HCT116 (cell line): ENCODE measurements at regions not wholly inside any gene's neighbourhood (a gene's known extent, or its start where the extent isn't known, plus 50 kb on each side); places are given as distances from the start of the nearest gene placed in this dataset.

ENCODE experiments used
- ATAC-seq: fragments of 200-7000 bp; cut with Tn5 transposase; 2 replicates; pipeline ENCODE4 v1.9.1; 2020; ENCODE audit warnings: mild to moderate bottlenecking, moderate library complexity
- BruUV-seq: library from RNA; stranded (reverse); fragments of 400-500 nt; replicated peaks from 2 replicates; lab custom pipeline; 2021; lab: Mats Ljungman, UMichigan
- CTCF ChIA-PET: fragments of 300-600 bp; sonication (Branson Sonifier 250); formaldehyde crosslinking; loops from one replicate; lab custom pipeline; 2021; ENCODE audit warnings: antibody characterized with exemption; lab: Charles Lee
- POLR2A ChIA-PET: fragments of 300-600, 350-600 bp; sonication (Branson Sonifier 250); formaldehyde crosslinking; loops from one replicate; lab custom pipeline; 2021; ENCODE audit warnings: antibody characterized with exemption; lab: Charles Lee
- RAD21 ChIA-PET, 2 experiments: fragments of 300-600 bp; sonication (Branson Sonifier 250); formaldehyde crosslinking; loops; one replicate each; lab custom pipeline; 2023; ENCODE audit warnings: low total read pairs in 2 of 2; ENCODE audit not compliant: uncharacterized antibody in 2 of 2, unreplicated experiment in 2 of 2, low non-redundant PET in 1 of 2; lab: Charles Lee
- DNase-seq: peaks from one replicate; pipeline ENCODE4 v3.0.0-alpha.2; 2010; ENCODE audit warnings: low read depth, low spot score
- H2AFZ ChIP-seq: fragments of 200-600 bp; shearing (Covaris generic), sonication (generic); 2 replicates; pipeline ENCODE4 v1.6.1; 2017; ENCODE audit warnings: low read depth, mixed run types, mixed read lengths, antibody characterized with exemption, low read length; ENCODE audit not compliant: poor library complexity, severe bottlenecking
- H3K27ac ChIP-seq: 2 replicates; pipeline ENCODE4 v1.5.1; 2012; ENCODE audit warnings: low read depth, low read length
- H3K27me3 ChIP-seq: fragments of 200-600 bp; sonication (generic); 2 replicates; pipeline ENCODE4 v1.6.1; 2016; ENCODE audit warnings: mixed run types, low read length, mixed read lengths; ENCODE audit not compliant: insufficient read depth
- H3K36me3 ChIP-seq, 2 experiments: fragments of 200-500 bp in 1 of 2; fragments of 200-600 bp in 1 of 2; sonication (Bioruptor generic) in 1 of 2; sonication (generic) in 1 of 2; 2 replicates each; pipeline versions ENCODE4 v1.5.1 to v1.6.1; 2014 to 2016; ENCODE audit warnings: low read length in 2 of 2, inconsistent platforms in 1 of 2, mixed read lengths in 1 of 2, mixed run types in 1 of 2; ENCODE audit not compliant: insufficient read depth in 2 of 2, control insufficient read depth in 1 of 2
- H3K4me1 ChIP-seq, 2 experiments: fragments of 200-600 bp in 1 of 2; sonication (generic) in 1 of 2; 2 replicates each; pipeline versions ENCODE4 v1.5.1 to v1.6.1; 2012 to 2017; ENCODE audit warnings: low read length in 2 of 2, inconsistent platforms in 1 of 2, mild to moderate bottlenecking in 1 of 2, mixed read lengths in 1 of 2, mixed run types in 1 of 2, moderate library complexity in 1 of 2; ENCODE audit not compliant: insufficient read depth in 2 of 2, control insufficient read depth in 1 of 2
- H3K4me2 ChIP-seq: fragments of 200-600 bp; sonication (generic); 2 replicates; pipeline ENCODE4 v1.6.1; 2017; ENCODE audit warnings: mixed run types, low read length, mixed read lengths
- H3K4me3 ChIP-seq, 2 experiments: fragments of 200-600 bp in 1 of 2; sonication (generic) in 1 of 2; replicated peaks in 1 of 2; 2 replicates each; pipeline ENCODE4 v1.5.1; 2011 to 2016; ENCODE audit warnings: low read length in 2 of 2, control low read depth in 1 of 2, low read depth in 1 of 2, mild to moderate bottlenecking in 1 of 2, mixed read lengths in 1 of 2, mixed run types in 1 of 2
- H3K79me2 ChIP-seq: fragments of 200-600 bp; sonication (generic); 2 replicates; pipeline ENCODE4 v1.6.1; 2017; ENCODE audit warnings: mild to moderate bottlenecking, mixed run types, low read length, moderate library complexity, mixed read lengths; ENCODE audit not compliant: insufficient read depth
- H3K9ac ChIP-seq: fragments of 200-600 bp; sonication (generic); 2 replicates; pipeline ENCODE4 v1.6.1; 2016; ENCODE audit warnings: low read length, mixed read lengths
- H3K9me2 ChIP-seq: fragments of 200-600 bp; sonication (generic), shearing (Covaris generic); 2 replicates; pipeline ENCODE4 v1.6.1; 2017; ENCODE audit warnings: mixed run types, mild to moderate bottlenecking, moderate library complexity; ENCODE audit not compliant: insufficient read depth
- H3K9me3 ChIP-seq, 2 experiments: fragments of 200-500 bp in 1 of 2; fragments of 200-600 bp in 1 of 2; sonication (Bioruptor generic) in 1 of 2; sonication (generic) in 1 of 2; 2 replicates each; pipeline ENCODE4 v1.6.1; 2014 to 2017; ENCODE audit warnings: low read length in 2 of 2, mixed read lengths in 2 of 2, inconsistent platforms in 1 of 2, low read depth in 1 of 2, mild to moderate bottlenecking in 1 of 2, mixed run types in 1 of 2, moderate library complexity in 1 of 2; ENCODE audit not compliant: control insufficient read depth in 1 of 2, insufficient read depth in 1 of 2
- H4K20me1 ChIP-seq: fragments of 200-600 bp; sonication (generic), shearing (Covaris generic); 2 replicates; pipeline ENCODE4 v1.6.1; 2017; ENCODE audit warnings: mixed run types, mild to moderate bottlenecking, moderate library complexity; ENCODE audit not compliant: insufficient read depth
- ATF3 ChIP-seq: IDR thresholded peaks from 2 replicates; pipeline ENCODE4 v1.6.1; 2012
- CEBPB ChIP-seq: IDR thresholded peaks from 2 replicates; pipeline ENCODE4 v1.6.1; 2012; ENCODE audit warnings: low read depth
- CTCF ChIP-seq, 3 experiments: fragments of 200-600 bp in 1 of 3; sonication (generic) in 1 of 3; IDR thresholded peaks in 2 of 3; conservative IDR thresholded peaks in 1 of 3; 2 replicates each; pipeline ENCODE4 v1.5.1; 2012 to 2017; ENCODE audit warnings: low read depth in 2 of 3, low read length in 2 of 3, antibody characterized with exemption in 1 of 3, borderline replicate concordance in 1 of 3, control low read depth in 1 of 3, mild to moderate bottlenecking in 1 of 3, mixed read lengths in 1 of 3, mixed run types in 1 of 3, moderate library complexity in 1 of 3; ENCODE audit not compliant: insufficient read depth in 1 of 3
- ELF1 ChIP-seq: IDR thresholded peaks from 2 replicates; pipeline ENCODE4 v1.6.1; 2012; ENCODE audit warnings: low read depth, borderline replicate concordance
- FOSL1 ChIP-seq: IDR thresholded peaks from 2 replicates; pipeline ENCODE4 v1.6.1; 2012; ENCODE audit warnings: low read depth
- MAX ChIP-seq: IDR thresholded peaks from 2 replicates; pipeline ENCODE4 v1.6.1; 2012
- POLR2AphosphoS5 ChIP-seq: IDR thresholded peaks from 2 replicates; pipeline ENCODE4 v1.6.1; 2011; ENCODE audit warnings: mild to moderate bottlenecking, low read depth, low read length, moderate library complexity
- RAD21 ChIP-seq: IDR thresholded peaks from 2 replicates; pipeline ENCODE4 v1.6.1; 2012; ENCODE audit warnings: low read depth, mild to moderate bottlenecking
- SIN3A ChIP-seq: IDR thresholded peaks from 2 replicates; pipeline ENCODE4 v1.6.1; 2012; ENCODE audit warnings: low read depth
- SP1 ChIP-seq: IDR thresholded peaks from 2 replicates; pipeline ENCODE4 v1.6.1; 2012; ENCODE audit warnings: low read depth
- YY1 ChIP-seq: IDR thresholded peaks from 2 replicates; pipeline ENCODE4 v1.6.1; 2011; ENCODE audit warnings: low read length, low read depth, moderate library complexity, mild to moderate bottlenecking; ENCODE audit not compliant: insufficient replicate concordance; ENCODE audit errors: extremely low read depth
- ZFX ChIP-seq: fragments of 450-650 bp; IDR thresholded peaks from 2 replicates; pipeline ENCODE4 v1.6.1; 2017
- intact Hi-C: fragments of 100-400 bp; cut with micrococcal nuclease; formaldehyde crosslinking; loops from 2 replicates; pipeline ENCODE4 v1.10.0; 2022

GRCh38 chr6:22124756-22125155 is 172.1 kb downstream of the PRL start (continued):
- no peak for TF ChIP-seq FOSL1
- TF ChIP-seq ELF1: no peak
- no peak for TF ChIP-seq YY1
- TF ChIP-seq POLR2AphosphoS5: no peak
- no peak for TF ChIP-seq SP1
- no peak for TF ChIP-seq RAD21
- no peak for TF ChIP-seq SIN3A

- no peak overlapping the region for H3K27ac ChIP-seq
- no peaks in the 10 kb centered on the region for H3K9me3 ChIP-seq
- no peak overlapping the region for H3K9ac ChIP-seq
- H2AFZ ChIP-seq: no peak overlapping the region
- ChIA-PET RAD21 (no interaction called here), POLR2A (no interaction called here), CTCF (no interaction called here)
- intact Hi-C loops: no loop called here
- BruUV-seq: no TSS peak
- no peak overlapping the region for H3K4me2 ChIP-seq
- H3K27me3 ChIP-seq: no peaks in the 10 kb centered on the region
- H3K79me2 ChIP-seq: no peaks in the 10 kb centered on the region
- H3K4me1 ChIP-seq: no peaks in the 10 kb centered on the region
- DNase-seq: no peak
- H3K36me3 ChIP-seq: no peaks in the 10 kb centered on the region
- no peak for TF ChIP-seq MAX
- no peak for ATAC-seq
- H3K4me3 ChIP-seq: no peak overlapping the region
- H4K20me1 ChIP-seq: no peaks in the 10 kb centered on the region
- no peaks in the 10 kb centered on the region for H3K9me2 ChIP-seq
These were observed 169.9 kb downstream of the PRL start for GRCh38 chr6:22126910-22127309.

- no peak overlapping the region for H3K4me3 ChIP-seq
- no TSS peak for BruUV-seq
- no peak overlapping the region for H3K9ac ChIP-seq
- DNase-seq: no peak
- H3K9me3 ChIP-seq: no peaks in the 10 kb centered on the region
- H3K4me1 ChIP-seq: no peaks in the 10 kb centered on the region
- ChIA-PET CTCF (no interaction called here), POLR2A (no interaction called here), RAD21 (no interaction called here)
- intact Hi-C loops: no loop called here
- H3K79me2 ChIP-seq: no peaks in the 10 kb centered on the region
- ATAC-seq: no peak
- H4K20me1 ChIP-seq: no peaks in the 10 kb centered on the region
- H3K27ac ChIP-seq: no peak overlapping the region
- H3K9me2 ChIP-seq: no peaks in the 10 kb centered on the region
- TF ChIP-seq ZFX (no peak), CEBPB (no peak), POLR2AphosphoS5 (no peak), ATF3 (no peak), CTCF (IDR thresholded peaks at IDR 0.05 in 2 of 3, conservative IDR thresholded peaks at IDR 0.05 in 1 of 3; ENCODE audit: borderline replicate concordance in 1 of 3, insufficient read depth in 1 of 3, low read depth in 2 of 3, low read length in 2 of 3) (no peak), YY1 (no peak), SP1 (no peak)
- H3K4me2 ChIP-seq: no peak overlapping the region
- no peaks in the 10 kb centered on the region for H3K27me3 ChIP-seq
- H2AFZ ChIP-seq: no peak overlapping the region
- H3K36me3 ChIP-seq: no peaks in the 10 kb centered on the region
These were observed 167.1 kb downstream of the PRL start for GRCh38 chr6:22129751-22130150.
